ENCODE measurements at regions not wholly inside any gene's neighbourhood (a gene's known extent, or its start where the extent isn't known, plus 50 kb on each side); places are given as distances from the start of the nearest gene placed in this dataset.
A peak's percentile ranks its signal among the peaks of the same experiment; 100 is the strongest.
"Not testable (repeated sequence)": the region's sequence is repeated elsewhere in the genome, so short reads cannot be mapped to it uniquely, and the experiment has no call there.

DNA sequence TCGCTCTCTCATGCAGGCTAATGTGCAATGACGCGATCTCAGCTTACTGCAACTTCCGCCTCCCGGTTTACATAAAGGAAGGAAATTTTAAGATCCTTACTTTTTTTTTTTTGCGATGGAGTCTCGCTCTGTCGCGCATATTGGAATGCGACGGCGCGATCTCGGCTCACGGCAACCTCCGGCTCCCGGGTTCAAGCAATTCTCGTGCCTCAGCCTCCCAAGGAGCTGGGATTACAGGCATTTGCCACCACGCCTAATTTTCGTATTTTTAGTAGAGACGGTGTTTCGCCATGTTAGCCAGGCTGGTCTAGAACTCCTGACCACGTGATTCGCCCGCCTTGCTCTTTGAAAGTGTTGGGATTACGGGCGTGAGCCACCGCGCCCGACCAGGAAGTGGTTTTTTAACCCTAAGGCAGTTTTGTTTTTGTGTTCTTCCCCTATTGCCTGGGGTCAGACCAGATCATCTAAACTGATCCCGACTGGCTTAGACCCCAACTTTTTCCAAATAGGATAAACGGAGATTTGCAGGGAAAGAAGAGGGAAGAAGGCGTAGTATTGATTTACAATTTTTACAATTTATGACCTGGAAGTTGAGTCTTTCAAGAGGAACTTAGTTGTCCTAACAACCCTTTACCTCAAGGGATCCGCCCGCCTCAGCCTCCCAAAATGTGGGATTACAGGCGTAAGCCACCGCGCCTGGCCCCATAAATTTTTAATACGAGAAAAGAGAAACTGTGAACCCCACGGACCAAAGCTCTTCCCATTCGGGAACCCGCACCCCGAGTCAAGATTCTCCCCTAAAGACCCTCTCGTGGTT lies 142.0 kb downstream of the ZNF737 start:
- H3K27me3 Mint-ChIP-seq (ENCODE audit: low read depth), result no peaks in the 10 kb centered on the region

DNA sequence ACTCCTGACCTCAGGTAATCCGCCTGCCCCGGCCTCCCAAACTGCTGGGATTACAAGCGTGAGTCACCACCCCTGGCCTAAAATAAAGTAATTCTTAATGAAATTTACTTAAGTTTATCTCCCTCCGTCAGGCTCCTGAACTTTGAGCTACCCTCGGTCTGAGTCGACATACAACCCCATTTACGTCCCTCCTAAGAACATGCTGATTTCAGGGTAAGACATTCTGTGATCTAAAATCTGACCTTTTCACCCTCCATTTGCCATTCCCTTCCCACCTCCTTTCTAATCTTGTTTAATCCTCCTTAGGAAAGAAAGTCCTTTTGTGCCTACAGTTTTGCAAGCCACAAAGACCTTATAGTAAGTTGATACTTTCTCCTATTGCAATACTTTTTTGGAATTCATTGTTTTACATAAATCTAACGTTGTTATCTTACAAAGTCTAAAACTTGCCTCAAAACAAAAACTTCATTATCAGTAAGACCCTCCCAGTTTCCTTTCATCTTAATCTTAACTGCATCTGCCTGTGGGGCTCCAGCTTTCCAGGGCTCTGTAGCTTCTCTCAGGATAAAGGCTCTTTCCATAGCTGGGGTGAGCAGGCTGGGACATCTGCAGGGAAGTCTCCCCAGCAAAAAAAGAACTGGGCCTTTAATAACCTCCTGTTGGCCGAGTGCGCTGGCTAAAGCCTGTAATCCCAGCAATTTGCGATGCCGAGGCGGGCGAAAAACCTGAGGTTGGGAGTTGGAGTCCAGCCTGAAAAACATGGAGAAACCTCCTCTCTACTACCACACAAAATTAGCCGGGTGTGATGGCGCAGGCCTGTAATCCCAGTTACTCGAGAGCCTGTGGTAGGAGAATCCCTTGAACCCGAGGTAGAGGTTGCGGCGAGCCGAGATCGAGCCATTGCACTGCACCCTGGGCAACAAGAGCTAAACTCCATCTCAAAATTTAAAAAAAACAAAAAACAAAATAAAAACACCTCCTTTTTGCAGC lies 143.1 kb downstream of the ZNF737 start:
- Mint-ChIP-seq H3K4me3 (peak overlapping the region in 1 of 2 donors; percentile 21), H3K9me3 (peaks cover 3 to 4% of the 10 kb centered on the region in 2 donors), H3K36me3 (ENCODE audit: insufficient read depth in 2 of 2) (peaks cover 21 to 38% of the 10 kb centered on the region in 2 donors), H3K27me3 (ENCODE audit: low read depth) (no peaks in the 10 kb centered on the region), H3K27ac (peak overlapping the region; percentile 55), H3K4me1 (ENCODE audit: low read depth) (peaks cover 5% of the 10 kb centered on the region)
- ATAC-seq (replicated peaks in 1 of 2), result no peak
- no peak for DNase-seq

More for the DNA sequence above, 142.0 kb downstream of the ZNF737 start:
- peak; percentile 15 to 35 for DNase-seq
- H3K9me3 Mint-ChIP-seq, result peaks cover 3 to 4% of the 10 kb centered on the region in 2 donors
- peaks cover 20 to 31% of the 10 kb centered on the region in 2 donors for H3K36me3 Mint-ChIP-seq (ENCODE audit: insufficient read depth in 2 of 2)
- ATAC-seq (replicated peaks in 1 of 2), result no peak
- peaks cover 5% of the 10 kb centered on the region for H3K4me1 Mint-ChIP-seq (ENCODE audit: low read depth)
- H3K27ac Mint-ChIP-seq, result peak overlapping the region; percentile 95
- peak overlapping the region; percentile 98 to 99 for H3K4me3 Mint-ChIP-seq

DNA sequence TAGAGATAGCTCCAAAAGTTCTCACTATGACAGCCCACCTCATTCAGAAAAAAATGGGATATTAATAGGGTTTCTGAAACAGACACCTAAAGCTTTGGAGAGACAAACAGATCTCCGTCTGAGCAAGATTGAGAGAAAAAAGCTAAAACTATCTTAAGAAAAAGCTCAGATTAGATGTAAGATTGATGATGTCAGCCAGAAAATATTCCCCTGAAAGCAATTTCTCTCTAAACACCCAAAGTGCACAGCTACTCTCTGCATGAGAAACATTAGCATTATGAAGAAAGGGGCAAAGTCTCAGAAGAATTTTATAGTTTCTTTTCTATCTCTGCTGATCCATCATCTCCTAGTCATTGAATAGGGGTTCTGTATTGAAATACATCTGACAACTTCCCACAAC lies 148.9 kb downstream of the ZNF737 start:
- DNase-seq (no peak), ATAC-seq (replicated peaks in 1 of 2) (no peak)
- Mint-ChIP-seq H3K4me3 (no peak overlapping the region), H3K27ac (no peak overlapping the region), H3K27me3 (ENCODE audit: low read depth) (no peaks in the 10 kb centered on the region), H3K9me3 (peaks cover 0 to 5% of the 10 kb centered on the region in 2 donors), H3K4me1 (ENCODE audit: low read depth) (no peaks in the 10 kb centered on the region), H3K36me3 (ENCODE audit: insufficient read depth in 2 of 2) (peaks cover 16 to 35% of the 10 kb centered on the region in 2 donors)

DNA sequence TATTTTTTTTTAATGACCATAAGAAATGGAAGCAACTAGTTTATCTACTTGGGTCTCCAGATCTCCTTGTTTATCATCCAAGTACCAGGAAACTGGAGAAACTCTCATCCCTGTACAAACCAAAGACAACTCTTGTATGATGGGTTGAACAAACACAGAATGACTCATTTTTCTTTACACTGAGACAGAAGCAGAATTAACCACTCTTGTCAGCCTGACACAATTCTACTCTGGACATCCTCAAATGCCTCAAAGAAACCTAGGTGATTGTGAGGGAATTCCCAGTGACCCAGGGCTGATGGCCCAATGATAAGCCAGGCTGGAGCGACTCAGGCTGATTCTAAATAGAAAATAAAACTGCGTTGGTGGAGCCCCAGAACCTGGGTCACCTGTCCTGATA lies 151.5 kb downstream of the ZNF737 start:
- H3K9me3 Mint-ChIP-seq, result peaks cover 2 to 7% of the 10 kb centered on the region in 2 donors
- no peak overlapping the region for H3K27ac Mint-ChIP-seq
- H3K4me3 Mint-ChIP-seq, result no peak overlapping the region
- H3K4me1 Mint-ChIP-seq (ENCODE audit: low read depth), result no peaks in the 10 kb centered on the region
- DNase-seq (no peak), ATAC-seq (replicated peaks in 1 of 2) (peak in 1 of 2 donors; percentile 23)
- peaks cover 12 to 36% of the 10 kb centered on the region in 2 donors for H3K36me3 Mint-ChIP-seq (ENCODE audit: insufficient read depth in 2 of 2)
- no peaks in the 10 kb centered on the region for H3K27me3 Mint-ChIP-seq (ENCODE audit: low read depth)

DNA sequence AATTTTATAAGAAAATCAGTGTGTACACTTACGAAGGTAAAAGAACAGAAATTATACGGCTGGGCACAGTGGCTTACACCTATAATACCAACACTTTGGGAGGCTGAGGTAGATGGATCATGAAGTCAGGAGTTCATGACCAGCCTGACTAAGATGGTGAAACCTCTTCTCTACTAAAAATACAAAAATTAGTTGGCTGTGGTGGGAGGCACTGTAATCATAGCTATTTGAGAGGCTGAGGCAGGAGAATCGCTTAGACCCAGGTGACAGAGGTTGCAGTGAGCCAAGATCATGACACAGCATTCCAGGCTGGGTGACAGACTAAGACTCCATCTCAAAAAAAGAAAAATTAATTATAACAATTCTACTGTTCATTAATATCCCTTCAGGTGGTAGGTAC lies 151.9 kb downstream of the ZNF737 start:
- peaks cover 2 to 7% of the 10 kb centered on the region in 2 donors for H3K9me3 Mint-ChIP-seq
- H3K36me3 Mint-ChIP-seq (ENCODE audit: insufficient read depth in 2 of 2), result peaks cover 12 to 34% of the 10 kb centered on the region in 2 donors
- H3K27me3 Mint-ChIP-seq (ENCODE audit: low read depth), result no peaks in the 10 kb centered on the region
- DNase-seq, result no peak
- no peaks in the 10 kb centered on the region for H3K4me1 Mint-ChIP-seq (ENCODE audit: low read depth)
- no peak overlapping the region for H3K27ac Mint-ChIP-seq
- ATAC-seq (replicated peaks in 1 of 2), result peak in 1 of 2 donors; percentile 49
- no peak overlapping the region for H3K4me3 Mint-ChIP-seq

DNA sequence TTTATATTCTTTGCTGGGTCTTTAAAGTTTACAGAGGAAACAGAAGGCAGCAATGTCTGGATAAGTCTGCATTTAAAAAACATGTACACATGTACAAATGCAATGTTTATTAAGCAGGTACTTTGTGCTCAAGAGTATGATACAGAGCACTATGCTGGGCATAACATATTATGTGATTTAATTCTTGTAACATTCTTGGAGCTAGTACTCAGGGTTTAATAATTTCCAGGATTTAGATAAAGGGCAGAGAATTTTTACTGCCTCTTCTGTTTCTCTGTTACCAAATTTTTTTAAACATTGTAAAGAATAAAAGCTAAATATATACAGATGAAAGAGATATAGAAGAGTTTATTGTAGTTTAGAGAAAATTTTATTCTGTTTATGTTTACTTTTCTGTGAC lies 152.7 kb downstream of the ZNF737 start:
- Mint-ChIP-seq H3K4me1 (ENCODE audit: low read depth) (no peaks in the 10 kb centered on the region), H3K27me3 (ENCODE audit: low read depth) (no peaks in the 10 kb centered on the region), H3K36me3 (ENCODE audit: insufficient read depth in 2 of 2) (peaks cover 13 to 31% of the 10 kb centered on the region in 2 donors), H3K27ac (no peak overlapping the region), H3K4me3 (no peak overlapping the region), H3K9me3 (peaks cover 2 to 7% of the 10 kb centered on the region in 2 donors)
- ATAC-seq (replicated peaks in 1 of 2) (no peak), DNase-seq (no peak)

DNA sequence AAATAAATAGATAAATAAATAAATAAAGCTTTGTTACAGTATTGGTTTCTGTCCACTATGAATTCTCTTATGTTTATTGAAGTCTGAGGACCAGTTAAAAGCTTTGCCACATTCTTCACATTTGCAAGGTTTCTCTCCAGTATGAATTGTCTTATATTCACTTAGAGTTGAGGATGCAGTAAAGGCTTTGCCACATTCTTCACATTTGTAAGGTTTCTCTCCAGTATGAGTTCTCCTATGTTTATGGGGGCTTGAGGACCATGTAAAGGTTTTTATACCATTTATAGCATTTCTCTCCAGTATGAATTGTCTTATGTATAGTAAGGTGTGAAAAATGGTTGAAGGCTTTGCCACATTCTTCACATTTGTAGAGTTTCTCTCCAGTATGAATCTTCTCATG lies 168.3 kb downstream of the ZNF737 start:
- DNase-seq (no peak), ATAC-seq (replicated peaks in 1 of 2) (no peak)
- H3K27me3 Mint-ChIP-seq (ENCODE audit: low read depth), result no peaks in the 10 kb centered on the region
- no peak overlapping the region for H3K4me3 Mint-ChIP-seq
- H3K36me3 Mint-ChIP-seq (ENCODE audit: insufficient read depth in 2 of 2), result peaks cover 25 to 38% of the 10 kb centered on the region in 2 donors
- no peaks in the 10 kb centered on the region for H3K4me1 Mint-ChIP-seq (ENCODE audit: low read depth)
- H3K27ac Mint-ChIP-seq, result no peak overlapping the region
- H3K9me3 Mint-ChIP-seq, result peaks cover 6 to 21% of the 10 kb centered on the region in 2 donors

DNA sequence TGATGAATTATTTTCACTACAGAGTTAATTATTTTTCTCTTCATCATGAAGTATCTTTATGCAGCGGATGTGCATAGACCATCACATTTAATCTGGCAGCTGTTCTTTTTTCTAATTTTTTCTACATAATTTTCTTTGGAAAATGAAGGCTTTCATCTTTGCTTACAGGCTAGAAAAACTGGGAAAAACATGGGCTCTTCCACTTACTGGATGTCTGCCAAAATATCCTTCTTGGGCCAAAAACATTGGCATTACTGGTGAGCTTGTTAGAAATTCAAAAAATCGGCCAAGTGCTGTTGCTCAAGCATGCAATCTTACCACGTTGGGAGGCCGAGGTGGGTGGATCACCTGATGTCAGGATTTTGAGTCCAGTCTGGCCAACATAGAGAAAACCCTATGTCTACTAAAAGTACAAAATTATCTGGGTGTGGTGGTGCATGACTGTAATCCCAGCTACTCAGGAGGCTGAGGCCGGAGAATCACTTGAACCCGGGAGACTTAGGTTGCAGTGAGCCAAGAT lies 176.8 kb downstream of the ZNF737 start:
- ATAC-seq (replicated peaks in 1 of 2) (no peak), DNase-seq (no peak)
- H3K27ac Mint-ChIP-seq, result no peak overlapping the region
- no peaks in the 10 kb centered on the region for H3K27me3 Mint-ChIP-seq (ENCODE audit: low read depth)
- peaks cover 4 to 12% of the 10 kb centered on the region in 2 donors for H3K9me3 Mint-ChIP-seq
- H3K36me3 Mint-ChIP-seq (ENCODE audit: insufficient read depth in 2 of 2), result peaks cover 4 to 8% of the 10 kb centered on the region in 2 donors
- H3K4me3 Mint-ChIP-seq, result no peak overlapping the region
- no peaks in the 10 kb centered on the region for H3K4me1 Mint-ChIP-seq (ENCODE audit: low read depth)

DNA sequence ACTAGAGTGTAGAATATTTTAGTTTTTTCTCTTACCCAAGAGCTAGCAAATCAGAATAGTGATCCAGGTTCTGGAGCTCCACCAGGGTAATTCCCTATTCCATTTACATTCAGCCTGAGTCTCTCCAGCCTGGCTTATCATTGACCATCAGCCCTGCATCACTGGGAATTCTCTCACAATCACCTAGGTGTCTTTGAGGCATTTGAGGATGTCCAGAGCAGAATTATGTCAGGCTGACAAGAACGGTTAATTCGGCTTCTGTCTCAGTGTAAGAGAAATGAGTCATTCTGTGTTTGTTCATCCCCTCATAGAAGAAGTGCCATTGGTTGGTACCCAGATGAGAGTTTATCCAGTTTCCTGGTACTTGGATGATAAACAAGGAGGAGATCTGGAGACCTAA lies 180.5 kb downstream of the ZNF737 start:
- H3K27me3 Mint-ChIP-seq (ENCODE audit: low read depth), result no peaks in the 10 kb centered on the region
- H3K9me3 Mint-ChIP-seq, result peaks cover 9 to 15% of the 10 kb centered on the region in 2 donors
- no peak overlapping the region for H3K4me3 Mint-ChIP-seq
- no peak for ATAC-seq (replicated peaks in 1 of 2)
- H3K36me3 Mint-ChIP-seq (ENCODE audit: insufficient read depth in 2 of 2), result peaks cover 0 to 7% of the 10 kb centered on the region in 2 donors
- no peaks in the 10 kb centered on the region for H3K4me1 Mint-ChIP-seq (ENCODE audit: low read depth)
- no peak overlapping the region for H3K27ac Mint-ChIP-seq
- DNase-seq, result no peak

DNA sequence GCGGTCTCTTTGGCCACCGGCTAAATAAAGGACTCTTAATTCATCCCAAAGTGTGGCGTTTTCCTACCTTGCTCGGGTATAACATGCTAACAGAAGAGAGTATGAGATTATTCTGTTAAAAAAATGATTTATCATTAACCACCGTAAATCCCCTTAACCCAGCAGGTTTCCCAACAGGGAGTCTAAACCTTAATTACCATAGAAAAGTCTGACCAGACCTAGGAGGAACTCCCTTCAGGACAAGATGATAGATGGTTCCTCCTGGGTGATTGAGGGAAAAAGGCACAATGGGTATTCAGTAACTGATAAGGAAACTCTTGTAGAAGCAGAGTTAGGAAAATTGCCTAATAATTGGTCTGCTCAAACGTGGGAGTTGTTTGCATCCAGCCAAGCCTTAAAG lies 193.7 kb downstream of the ZNF737 start:
- ATAC-seq (replicated peaks in 1 of 2), result no peak
- DNase-seq, result no peak
- H3K9me3 Mint-ChIP-seq, result peaks cover 7% of the 10 kb centered on the region in 2 donors
- H3K27ac Mint-ChIP-seq, result no peak overlapping the region
- peaks cover 0 to 5% of the 10 kb centered on the region in 2 donors for H3K36me3 Mint-ChIP-seq (ENCODE audit: insufficient read depth in 2 of 2)
- H3K27me3 Mint-ChIP-seq (ENCODE audit: low read depth), result peaks cover 6% of the 10 kb centered on the region
- H3K4me1 Mint-ChIP-seq (ENCODE audit: low read depth), result peaks cover 5% of the 10 kb centered on the region
- H3K4me3 Mint-ChIP-seq, result no peak overlapping the region

DNA sequence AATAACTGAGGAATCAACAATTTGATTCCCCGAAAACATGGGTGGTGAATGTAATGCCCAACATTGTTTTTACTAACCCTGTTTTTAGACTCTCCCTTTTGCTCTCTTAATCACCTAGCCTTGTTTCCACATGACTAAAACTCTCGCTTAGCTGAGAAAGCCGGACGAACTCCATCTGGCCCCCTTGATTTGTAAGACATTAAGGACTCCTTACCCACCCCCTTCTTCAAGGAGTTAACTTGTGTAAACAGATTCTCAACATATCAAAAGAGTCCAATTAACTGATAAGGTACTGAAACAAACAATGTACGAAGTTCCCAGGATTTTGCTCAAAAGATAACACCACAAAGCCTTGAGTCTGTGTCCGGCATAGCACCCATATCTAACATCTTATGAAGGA lies 194.3 kb downstream of the ZNF737 start:
- not testable (repeated sequence) for DNase-seq; H3K4me1 Mint-ChIP-seq (ENCODE audit: low read depth); H3K9me3 Mint-ChIP-seq; H3K4me3 Mint-ChIP-seq; H3K27me3 Mint-ChIP-seq (ENCODE audit: low read depth); H3K36me3 Mint-ChIP-seq (ENCODE audit: insufficient read depth in 2 of 2); ATAC-seq (replicated peaks in 1 of 2); H3K27ac Mint-ChIP-seq

DNA sequence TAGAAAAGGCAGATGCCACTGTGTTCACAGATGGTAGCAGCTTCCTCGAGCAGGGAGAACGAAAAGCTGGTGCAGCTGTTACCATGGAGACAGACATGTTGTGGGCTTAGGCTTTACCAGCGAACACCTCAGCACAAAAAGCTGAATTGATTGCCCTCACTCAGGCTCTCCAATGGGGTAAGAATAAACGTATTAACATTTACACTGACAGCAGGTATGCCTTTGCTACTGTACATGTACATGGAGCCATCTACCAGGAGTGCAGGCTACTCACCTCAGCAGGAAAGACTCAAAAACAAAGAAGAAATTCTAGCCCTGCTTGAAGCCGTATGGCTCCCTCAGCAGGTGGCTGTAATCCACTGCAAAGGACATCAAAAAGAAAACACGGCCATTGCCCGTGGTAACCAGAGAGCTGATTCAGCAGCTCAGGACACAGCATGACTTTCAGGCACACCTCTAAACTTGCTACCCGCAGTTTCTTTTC lies 197.7 kb downstream of the ZNF737 start:
- no peak for ATAC-seq (replicated peaks in 1 of 2)
- H3K36me3 Mint-ChIP-seq (ENCODE audit: insufficient read depth in 2 of 2), result peaks cover 0 to 4% of the 10 kb centered on the region in 2 donors
- H3K9me3 Mint-ChIP-seq, result peaks cover 2 to 5% of the 10 kb centered on the region in 2 donors
- DNase-seq, result no peak
- H3K4me3 Mint-ChIP-seq, result no peak overlapping the region
- H3K27me3 Mint-ChIP-seq (ENCODE audit: low read depth), result peaks cover 6% of the 10 kb centered on the region
- H3K27ac Mint-ChIP-seq, result no peak overlapping the region
- peaks cover 5% of the 10 kb centered on the region for H3K4me1 Mint-ChIP-seq (ENCODE audit: low read depth)

Data from activated T-cell treated with anti-CD3 and anti-CD28 coated beads, Interleukin-2, amount 50 U/mL, for 72 hours (primary cell).